Testis (tissue), 2 donors: ENCODE measurements at regions not wholly inside any gene's neighbourhood (a gene's known extent, or its start where the extent isn't known, plus 50 kb on each side); places are given as distances from the start of the nearest gene placed in this dataset.

ENCODE experiments used
- DNase-seq: peaks from one replicate; pipeline ENCODE4 v3.0.0-alpha.2; 2019
- H3K27ac ChIP-seq, 2 donors: fragments of 200-600 bp; sonication (generic); one replicate each; pipeline ENCODE4 v1.5.1; 2019
- H3K27me3 ChIP-seq: fragments of 200-600 bp; sonication (generic); one replicate; pipeline ENCODE4 v1.5.1; 2019
- H3K36me3 ChIP-seq: fragments of 200-600 bp; sonication (generic); one replicate; pipeline ENCODE4 v1.5.1; 2017; ENCODE audit warnings: low read depth; ENCODE audit errors: missing control alignments
- H3K4me1 ChIP-seq: fragments of 200-600 bp; sonication (generic); one replicate; pipeline ENCODE4 v1.5.1; 2019
- H3K4me3 ChIP-seq, 2 donors: fragments of 200-600 bp; sonication (generic); one replicate each; pipeline ENCODE4 v1.5.1; 2017 to 2019
- H3K9me3 ChIP-seq: fragments of 200-600 bp; sonication (generic); one replicate; pipeline ENCODE4 v1.5.1; 2017
- POLR2A ChIP-seq: fragments of 450-650 bp; IDR thresholded peaks from one replicate; pipeline ENCODE4 v1.6.1; 2017; ENCODE audit warnings: antibody characterized with exemption, mild to moderate bottlenecking, moderate library complexity
- WGBS, 2 donors: methylation state at CpG; one replicate each; pipeline ENCODE4 v1.1.5; 2018; 5-methylcytosine and 5-hydroxymethylcytosine counted together
- intact Hi-C: fragments of 100-400 bp; cut with DNase I; formaldehyde crosslinking; loops from one replicate; pipeline ENCODE4 v1.15.1; 2023; ENCODE audit warnings: low total_unique reads
- small RNA-seq, 2 donors: library from RNA; depleted of rRNA; stranded (forward); fragments of <200 nt; gene quantifications; one replicate each; pipeline ENCODE3, GENCODE V24; 2016
- TF ChIP-seq, protein P1 (sequence below), 3 experiments: fragments of 450-650 bp in 2 of 3; fragments of 200-600 bp in 1 of 3; sonication (generic) in 1 of 3; IDR thresholded peaks; one replicate each; pipeline ENCODE4 v1.5.1; 2016 to 2019; ENCODE audit warnings: antibody characterized with exemption in 3 of 3, mild to moderate bottlenecking in 2 of 3, moderate library complexity in 1 of 3

DNA sequence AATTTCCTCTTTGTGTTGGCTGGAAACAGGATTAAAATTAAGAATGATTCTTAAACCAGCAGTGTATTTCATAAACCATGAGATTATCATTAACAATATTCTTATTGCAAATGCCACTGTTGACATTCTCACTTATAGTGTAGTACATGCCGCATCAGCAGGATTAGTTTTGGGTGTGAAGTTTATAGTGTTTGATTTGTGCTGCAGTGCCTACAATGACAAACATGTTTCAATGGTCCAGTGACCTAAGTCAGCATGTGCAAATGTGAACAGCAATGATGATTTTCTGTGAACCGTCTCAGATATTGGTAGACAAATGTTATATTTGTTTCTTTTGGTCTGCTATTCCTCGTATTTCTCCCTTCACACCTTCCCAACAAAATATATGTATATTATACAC, 49.8 kb upstream of the TDRD3 start:
- Histone ChIP-seq H3K9me3 (no peaks in the 10 kb centered on the region), H3K4me1 (no peaks in the 10 kb centered on the region), H3K27ac (no peak overlapping the region), H3K27me3 (no peaks in the 10 kb centered on the region), H3K36me3 (no peaks in the 10 kb centered on the region), H3K4me3 (no peak overlapping the region)
- intact Hi-C loops, result no loop called here
- TF ChIP-seq POLR2A, result no peak
- TF ChIP-seq, protein P1, sequence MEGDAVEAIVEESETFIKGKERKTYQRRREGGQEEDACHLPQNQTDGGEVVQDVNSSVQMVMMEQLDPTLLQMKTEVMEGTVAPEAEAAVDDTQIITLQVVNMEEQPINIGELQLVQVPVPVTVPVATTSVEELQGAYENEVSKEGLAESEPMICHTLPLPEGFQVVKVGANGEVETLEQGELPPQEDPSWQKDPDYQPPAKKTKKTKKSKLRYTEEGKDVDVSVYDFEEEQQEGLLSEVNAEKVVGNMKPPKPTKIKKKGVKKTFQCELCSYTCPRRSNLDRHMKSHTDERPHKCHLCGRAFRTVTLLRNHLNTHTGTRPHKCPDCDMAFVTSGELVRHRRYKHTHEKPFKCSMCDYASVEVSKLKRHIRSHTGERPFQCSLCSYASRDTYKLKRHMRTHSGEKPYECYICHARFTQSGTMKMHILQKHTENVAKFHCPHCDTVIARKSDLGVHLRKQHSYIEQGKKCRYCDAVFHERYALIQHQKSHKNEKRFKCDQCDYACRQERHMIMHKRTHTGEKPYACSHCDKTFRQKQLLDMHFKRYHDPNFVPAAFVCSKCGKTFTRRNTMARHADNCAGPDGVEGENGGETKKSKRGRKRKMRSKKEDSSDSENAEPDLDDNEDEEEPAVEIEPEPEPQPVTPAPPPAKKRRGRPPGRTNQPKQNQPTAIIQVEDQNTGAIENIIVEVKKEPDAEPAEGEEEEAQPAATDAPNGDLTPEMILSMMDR (IDR thresholded peaks at IDR 0.05), result no peak
- no peak for DNase-seq
- WGBS, 2 donors, result 85 to 91% methylated on average over 3 of the region's 3 CpGs

Small RNA genes lying in the stretch of these regions (small RNA-seq; reads per million reads assigned to genes)
- 0 reads per million in 2 donors for gene AL359920.1
